Superior temporal gyrus (tissue), 1 donor: ENCODE measurements at regions not wholly inside any gene's neighbourhood (a gene's known extent, or its start where the extent isn't known, plus 50 kb on each side); places are given as distances from the start of the nearest gene placed in this dataset.
A peak's percentile ranks its signal among the peaks of the same experiment; 100 is the strongest.

Experiments
- DNase-seq: peaks from one replicate; pipeline ENCODE4 v3.0.0-alpha.2; 2016; ENCODE audit errors: extremely low spot score

- no peak for DNase-seq
These were observed 303.9 kb upstream of the EDIL3 start for GRCh38 chr5:84688566-84688965.

DNA sequence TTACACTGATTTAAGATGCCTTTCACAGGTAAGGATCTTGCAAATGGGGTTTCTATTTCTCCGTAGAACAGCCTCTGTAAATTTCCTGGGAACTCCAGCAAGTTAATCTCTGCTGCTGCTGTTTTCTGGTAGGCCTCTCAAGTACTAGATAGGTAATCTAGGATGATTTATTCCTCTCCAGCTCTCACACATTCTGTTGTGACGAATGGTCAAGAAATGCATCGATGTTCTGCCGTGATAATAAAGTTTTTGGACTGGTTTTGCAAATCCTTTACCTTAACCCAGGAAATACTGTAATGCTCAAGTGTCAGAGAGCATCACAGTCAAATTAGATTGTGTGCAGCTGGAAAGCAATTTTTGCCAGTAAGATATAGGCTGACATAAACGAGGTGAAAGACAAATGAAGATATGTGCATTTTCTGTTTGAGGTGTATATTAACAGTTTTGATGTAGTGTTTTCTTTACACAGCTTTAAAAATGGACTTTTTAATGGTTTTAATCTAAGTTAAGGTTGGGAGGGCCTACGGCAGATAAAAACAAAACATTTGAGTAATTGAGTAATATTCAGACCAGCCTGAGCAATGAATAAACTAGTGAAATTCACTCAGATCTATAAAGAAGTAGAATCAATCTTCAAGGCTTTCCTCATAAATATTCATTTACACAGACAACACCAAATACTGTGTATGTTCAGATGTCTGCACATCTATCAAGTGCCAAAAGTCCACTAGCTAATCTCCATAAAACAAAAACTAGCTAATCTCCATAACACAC, 300.6 kb upstream of the EDIL3 start:
- no peak for DNase-seq

DNA sequence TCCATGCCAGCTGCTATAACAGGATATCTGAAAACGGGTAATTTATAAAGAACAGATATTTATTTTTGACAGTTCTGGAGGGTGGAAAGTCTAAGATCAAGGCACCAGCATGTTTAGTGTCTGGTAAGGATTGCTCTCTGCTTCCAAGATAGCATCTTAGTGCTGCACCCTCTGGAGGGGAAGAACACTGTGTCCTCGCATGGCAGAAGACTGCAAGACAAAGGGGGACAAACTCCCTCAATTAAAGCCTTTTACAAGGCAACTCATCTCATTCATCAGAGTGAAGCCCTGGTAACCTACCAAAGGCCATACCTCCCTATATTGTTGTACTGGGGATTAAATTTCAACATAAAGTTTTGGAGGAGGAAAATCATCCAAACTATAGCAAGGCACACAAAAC, 298.9 kb upstream of the EDIL3 start:
- DNase-seq = no peak

GRCh38 chr5:84682531-84682930, 297.9 kb upstream of the EDIL3 start:
- no peak for DNase-seq

GRCh38 chr5:84680908-84681307, 296.2 kb upstream of the EDIL3 start:
- DNase-seq = peak; percentile 4

DNA sequence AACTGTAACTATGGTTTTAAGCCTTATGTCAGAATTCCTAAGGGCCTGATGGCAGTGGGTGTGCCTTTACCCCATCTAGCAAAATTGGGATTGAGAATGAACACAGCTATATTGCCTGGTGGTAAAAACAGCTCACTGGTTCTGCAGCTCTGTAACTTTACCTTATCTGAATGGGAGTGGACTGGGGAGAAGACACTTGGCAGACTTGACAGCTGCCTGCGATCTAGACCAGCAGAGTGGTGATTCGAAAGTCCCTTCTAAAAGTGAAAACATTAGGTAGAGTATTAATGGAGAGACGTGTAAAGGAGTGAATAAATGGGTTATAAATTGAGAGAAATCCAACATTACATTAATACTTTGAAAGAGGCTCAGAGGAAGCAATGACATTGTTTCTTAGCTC, 289.1 kb upstream of the EDIL3 start:
- peak; percentile 3 for DNase-seq

GRCh38 chr5:84667576-84667975, 282.9 kb upstream of the EDIL3 start:
- no peak for DNase-seq

- peak; percentile 44 for DNase-seq
These were observed 265.7 kb upstream of the EDIL3 start for GRCh38 chr5:84650429-84650828.

DNA sequence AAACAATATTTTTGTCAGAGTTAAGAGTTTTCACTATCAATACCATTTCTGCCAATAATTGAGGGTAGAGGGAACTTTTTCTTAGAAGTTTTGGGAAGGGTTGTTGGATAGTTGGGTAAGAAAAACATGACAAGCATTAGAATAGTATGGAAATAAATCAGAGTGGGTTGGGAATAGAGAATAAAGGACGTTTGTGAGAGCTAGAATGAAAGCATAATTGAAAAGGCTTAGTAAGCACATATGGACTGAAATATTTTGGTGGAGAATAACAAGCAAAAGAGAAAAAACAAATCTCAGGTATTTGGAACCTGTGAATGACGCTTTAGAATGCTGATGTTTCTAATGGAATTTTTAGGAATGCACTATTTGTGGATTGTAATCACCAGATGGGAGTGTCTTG, 262.9 kb upstream of the EDIL3 start:
- peak; percentile 68 for DNase-seq

DNA sequence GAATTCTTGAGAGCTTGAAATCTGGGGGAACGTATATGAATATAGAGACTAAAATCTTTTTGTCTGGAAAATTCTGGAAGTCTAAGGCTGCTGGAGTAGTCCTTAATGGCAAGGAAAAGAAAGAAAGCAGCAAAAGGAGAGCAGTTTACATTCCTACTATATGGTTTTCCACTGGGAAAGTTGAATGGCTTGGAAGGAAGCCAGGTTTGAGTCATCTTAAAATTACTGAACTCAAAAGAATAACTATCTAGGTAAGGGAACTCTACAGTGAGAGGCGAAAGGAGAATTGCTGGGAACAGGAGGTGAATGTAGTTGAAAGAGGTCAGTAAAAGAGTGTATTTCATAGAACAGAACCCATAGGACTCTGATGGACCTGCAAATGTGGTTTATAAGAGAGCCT, 258.1 kb upstream of the EDIL3 start:
- peak; percentile 16 for DNase-seq

- peak; percentile 3 for DNase-seq
These were observed 257.6 kb upstream of the EDIL3 start for GRCh38 chr5:84642324-84642723.

GRCh38 chr5:84637662-84638375, 253.1 kb upstream of the EDIL3 start:
- DNase-seq = no peak

DNA sequence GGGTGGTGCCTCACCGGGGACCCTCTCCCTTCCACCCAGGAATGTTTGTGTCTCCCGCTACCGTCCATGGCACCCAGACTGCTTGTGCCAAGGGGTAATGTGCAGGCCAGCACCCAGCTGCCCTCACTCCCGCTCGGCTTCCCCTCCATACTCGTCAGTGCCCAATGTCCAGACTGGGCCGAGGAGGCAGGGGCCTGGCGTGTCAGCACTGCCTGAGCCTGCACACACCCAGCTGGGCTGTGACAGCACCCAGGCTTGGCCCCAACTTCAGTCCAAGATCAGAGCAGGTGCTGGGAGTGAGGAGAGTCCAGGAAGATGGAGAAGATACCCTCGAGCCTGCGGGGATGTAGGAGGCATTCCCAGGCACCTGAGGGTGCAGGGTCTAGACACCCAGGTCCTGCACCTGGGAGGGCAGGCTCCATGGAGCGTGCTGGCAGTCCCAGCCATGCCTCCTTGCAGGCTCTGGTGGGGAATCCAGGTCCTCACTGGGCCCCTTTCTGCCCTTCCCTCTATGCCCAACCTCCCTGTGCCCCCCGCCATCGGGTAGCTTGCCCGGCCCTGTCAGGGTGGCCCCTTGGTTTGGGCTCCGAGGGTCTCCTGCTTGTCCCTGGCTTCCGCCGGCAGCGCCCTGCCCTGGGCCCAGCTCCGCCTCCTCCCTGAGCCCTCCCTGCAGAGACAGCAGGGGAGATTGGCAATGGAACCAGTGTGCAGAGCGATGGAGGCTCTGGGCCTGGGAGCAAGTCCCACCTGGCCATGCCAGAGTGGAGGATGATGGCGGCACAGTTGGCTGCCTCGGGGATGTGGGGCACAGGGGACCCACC, 250.8 kb upstream of the EDIL3 start:
- peak; percentile 0 for DNase-seq

- no peak for DNase-seq
These were observed 249.6 kb upstream of the EDIL3 start for GRCh38 chr5:84634256-84634655.

GRCh38 chr5:84632418-84632817, 247.7 kb upstream of the EDIL3 start:
- peak; percentile 8 for DNase-seq

DNA sequence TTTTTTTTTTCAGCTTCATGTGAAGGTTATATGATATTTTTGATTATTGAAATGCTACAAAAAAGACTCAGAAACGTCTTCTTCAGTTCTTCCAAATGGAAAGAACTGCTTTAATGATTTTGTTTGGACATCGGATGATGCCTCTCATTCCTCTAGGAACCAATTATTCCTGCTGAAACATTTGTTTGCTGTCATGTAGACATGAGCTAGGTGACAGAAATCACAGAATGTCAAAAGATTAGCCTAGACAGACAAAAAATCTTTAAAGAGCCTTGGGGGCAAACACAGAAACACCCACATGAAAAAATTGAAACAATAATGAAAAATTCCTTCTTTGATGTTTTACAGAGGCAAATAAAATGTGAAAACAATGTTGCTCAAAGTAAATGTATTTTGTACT, 244.2 kb upstream of the EDIL3 start:
- no peak for DNase-seq

GRCh38 chr5:84623019-84623418, 238.3 kb upstream of the EDIL3 start:
- no peak for DNase-seq

GRCh38 chr5:84622461-84622860, 237.8 kb upstream of the EDIL3 start:
- DNase-seq = no peak

- DNase-seq = no peak
These were observed 233.6 kb upstream of the EDIL3 start for GRCh38 chr5:84618262-84618661.

- DNase-seq = peak; percentile 75
These were observed 230.2 kb upstream of the EDIL3 start for GRCh38 chr5:84614906-84615305.

DNA sequence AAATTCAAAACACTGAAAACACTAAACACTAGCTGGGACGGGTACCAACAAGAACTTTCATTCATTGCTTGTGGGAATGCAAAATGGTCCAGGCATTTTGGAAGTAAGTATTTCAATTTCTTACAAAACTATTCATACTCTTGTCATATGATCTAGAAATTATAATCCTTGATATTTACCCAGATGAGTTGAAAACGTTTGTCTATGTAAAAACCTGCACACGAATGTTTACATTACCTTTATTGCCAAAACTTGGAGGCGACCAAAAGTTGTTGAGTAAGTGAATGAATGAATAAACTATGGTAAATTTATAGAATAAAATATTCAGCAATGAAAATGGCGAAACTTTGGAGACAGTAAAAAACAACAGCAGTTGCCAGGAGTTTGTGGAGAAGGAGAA, 222.1 kb upstream of the EDIL3 start:
- no peak for DNase-seq

GRCh38 chr5:84605241-84605640, 220.6 kb upstream of the EDIL3 start:
- no peak for DNase-seq
